A549 (cell line): ENCODE measurements at regions not wholly inside any gene's neighbourhood (a gene's known extent, or its start where the extent isn't known, plus 50 kb on each side); places are given as distances from the start of the nearest gene placed in this dataset.

Experiments used
- BHLHE40 ChIP-seq: IDR thresholded peaks from 2 replicates; pipeline ENCODE4 v1.6.1; 2012; ENCODE audit warnings: low read depth, low read length, inconsistent platforms
- CBX8 ChIP-seq: fragments of 200-600 bp; sonication (generic); IDR thresholded peaks from 2 replicates; pipeline ENCODE4 v1.6.1; 2016
- CTCF ChIP-seq: fragments of >200 bp; sonication (Bioruptor Twin); formaldehyde crosslinking; IDR thresholded peaks from 3 replicates; pipeline ENCODE4 v1.5.1; 2016
- E2F6 ChIP-seq: IDR thresholded peaks from 2 replicates; pipeline ENCODE4 v1.6.1; 2012; ENCODE audit warnings: low read depth, borderline replicate concordance
- EP300 ChIP-seq, 2 experiments: fragments of >200 bp; sonication (Bioruptor Twin); formaldehyde crosslinking; IDR thresholded peaks; 2 replicates in 1 of 2; 3 replicates in 1 of 2; pipeline ENCODE4 v1.6.1; 2016 to 2017
- KDM5A ChIP-seq: fragments of 200-600 bp; sonication (generic); IDR thresholded peaks from 2 replicates; pipeline ENCODE4 v1.6.1; 2016; ENCODE audit warnings: antibody characterized with exemption, mild to moderate bottlenecking
- NPAS2 ChIP-seq: fragments of 250-450 bp; sonication (Bioruptor Pico); IDR thresholded peaks from 2 replicates; pipeline ENCODE4 v1.8.0; 2022; ENCODE audit warnings: mild to moderate bottlenecking, moderate library complexity, borderline replicate concordance
- POLR2A ChIP-seq: IDR thresholded peaks from 2 replicates; pipeline ENCODE4 v1.6.1; 2012; ENCODE audit warnings: mild to moderate bottlenecking, low read length
- RCOR1 ChIP-seq: fragments of 150-350 bp; IDR thresholded peaks from 2 replicates; pipeline ENCODE4 v1.6.1; 2014; ENCODE audit warnings: antibody characterized with exemption, low read length, low read depth
- REST ChIP-seq: fragments of 200-600 bp; sonication (generic); IDR thresholded peaks from 2 replicates; pipeline ENCODE4 v1.6.1; 2016; ENCODE audit warnings: antibody characterized with exemption, mild to moderate bottlenecking, moderate library complexity
- RFX5 ChIP-seq: fragments of 450-650 bp; IDR thresholded peaks from 2 replicates; pipeline ENCODE4 v1.7.1; 2014; ENCODE audit warnings: antibody characterized with exemption, mild to moderate bottlenecking, moderate library complexity
- ZFP36 ChIP-seq: fragments of 450-650 bp; IDR thresholded peaks from 2 replicates; pipeline ENCODE4 v1.6.1; 2014; ENCODE audit warnings: borderline replicate concordance; ENCODE audit not compliant: partially characterized antibody

- TF ChIP-seq CTCF (no peak), RCOR1 (no peak), POLR2A (no peak), BHLHE40 (no peak), RFX5 (no peak), ZFP36 (no peak), KDM5A (no peak), CBX8 (no peak), E2F6 (no peak), NPAS2 (CRISPR knock-in tag) (no peak), REST (no peak), EP300 (IDR thresholded peaks at IDR 0.05) (no peak)
These were observed 84.1 kb upstream of the CTNNA2 start for GRCh38 chr2:79428745-79429144.
